Aorta (tissue), 5 donors: ENCODE measurements at regions not wholly inside any gene's neighbourhood (a gene's known extent, or its start where the extent isn't known, plus 50 kb on each side); places are given as distances from the start of the nearest gene placed in this dataset.

Source experiments
- ATAC-seq: fragments of 200-7000 bp; cut with Tn5 transposase; one replicate; pipeline ENCODE4 v1.9.1; 2022; ENCODE audit warnings: moderate library complexity; ENCODE audit not compliant: low FRiP score
- DNase-seq, 2 donors: peaks; one replicate each; pipeline ENCODE4 v3.0.0-alpha.2; 2020
- H3K27ac ChIP-seq, 2 donors: one replicate each; pipeline ENCODE4 v1.5.1; 2013; ENCODE audit warnings: low read length in 2 of 2, mild to moderate bottlenecking in 2 of 2, moderate library complexity in 2 of 2, control low read depth in 1 of 2, inconsistent platforms in 1 of 2, low read depth in 1 of 2
- H3K27me3 ChIP-seq, 2 donors: one replicate each; pipeline ENCODE4 v1.6.1; 2013; ENCODE audit warnings: control low read depth in 1 of 2, low read length in 1 of 2, mild to moderate bottlenecking in 1 of 2, moderate library complexity in 1 of 2; ENCODE audit not compliant: insufficient read depth in 2 of 2, control insufficient read depth in 1 of 2
- H3K36me3 ChIP-seq, 2 donors: one replicate each; pipeline ENCODE4 v1.6.1; 2013; ENCODE audit warnings: control low read depth in 1 of 2, low read length in 1 of 2, mild to moderate bottlenecking in 1 of 2; ENCODE audit not compliant: insufficient read depth in 2 of 2, control insufficient read depth in 1 of 2
- H3K4me1 ChIP-seq, 2 donors: one replicate each; pipeline ENCODE4 v1.6.1; 2013; ENCODE audit warnings: low read length in 2 of 2, control low read depth in 1 of 2, mild to moderate bottlenecking in 1 of 2, moderate library complexity in 1 of 2; ENCODE audit not compliant: insufficient read depth in 2 of 2, control insufficient read depth in 1 of 2
- H3K4me3 ChIP-seq, 2 donors: one replicate each; pipeline ENCODE4 v1.5.1; 2013; ENCODE audit warnings: low read length in 2 of 2, control low read depth in 1 of 2, mild to moderate bottlenecking in 1 of 2
- H3K9me3 ChIP-seq: one replicate; pipeline ENCODE4 v1.6.1; 2013; ENCODE audit warnings: mild to moderate bottlenecking, low read length; ENCODE audit not compliant: control insufficient read depth
- WGBS, 2 donors: extraction: QIAGEN DNeasy Blood & Tissue Kit; methylation state at CpG; one replicate each; pipeline ENCODE4 v1.1.7; 2013; 5-methylcytosine and 5-hydroxymethylcytosine counted together
- intact Hi-C, 2 donors: fragments of 100-400 bp; cut with DNase I; formaldehyde crosslinking; loops; one replicate each; pipeline versions ENCODE4 v1.14.2 to v1.15.0; 2022
- donor health status: healthy with polysubstance abuse.
- donor health status: Bipolar disorder and iron deficiency.
- donor health status: DM: no; HTN: no; CAD: no.
- donor health status: DM: no; HTN: no; CAD: no.
- donor health status: DM: yes; HTN: yes; CAD: no.

DNA sequence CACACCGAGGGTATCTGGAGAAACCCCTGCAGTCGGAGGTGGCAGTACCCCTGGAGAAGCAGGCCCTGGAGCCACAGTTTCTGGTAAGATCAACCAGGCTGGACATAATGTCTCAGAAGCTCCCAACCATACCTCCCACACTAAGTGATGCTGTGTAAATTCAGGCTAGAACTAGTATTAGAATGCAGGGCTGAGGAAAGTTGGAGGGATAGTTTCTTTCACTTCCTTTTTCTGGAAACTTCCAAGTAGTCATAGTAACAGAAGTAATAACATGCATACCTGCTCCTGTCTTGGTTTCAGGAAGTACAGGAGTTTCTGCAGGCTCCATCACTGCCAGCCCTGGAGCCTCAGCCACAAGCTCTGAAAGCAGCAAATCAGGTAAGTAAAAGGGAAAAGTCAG, 228.1 kb upstream of the CNTN1 start:
- 73 to 78% methylated on average over 2 of the region's 2 CpGs for WGBS, 2 donors

DNA sequence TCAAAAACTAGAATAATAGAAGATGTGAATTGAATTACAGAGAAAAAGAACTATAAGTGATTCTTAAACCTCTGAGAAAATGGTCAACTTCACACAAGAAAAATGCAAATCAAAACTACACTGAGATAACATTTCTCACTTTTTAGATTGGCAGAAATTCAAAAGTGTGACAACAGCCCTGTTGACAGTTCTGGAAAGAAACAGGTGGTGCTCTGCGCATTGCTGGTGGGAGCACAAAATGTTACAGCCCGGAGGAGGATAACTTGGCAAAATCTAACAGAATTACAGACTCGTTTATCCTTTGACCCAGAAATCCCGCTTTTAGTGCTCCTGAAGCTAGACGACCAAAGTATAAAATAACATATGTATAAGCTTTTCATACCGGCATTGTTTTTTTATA, 222.5 kb upstream of the CNTN1 start:
- intact Hi-C loops: no loop called here
- no peaks in the 10 kb centered on the region for H3K27me3 ChIP-seq
- H3K4me3 ChIP-seq: no peak overlapping the region
- no peak overlapping the region for H3K27ac ChIP-seq
- WGBS, 2 donors: 7 to 10% methylated on average over 6 of the region's 6 CpGs
- ATAC-seq (no peak), DNase-seq (no peak)
- H3K9me3 ChIP-seq: no peaks in the 10 kb centered on the region
- H3K36me3 ChIP-seq: no peaks in the 10 kb centered on the region
- no peaks in the 10 kb centered on the region for H3K4me1 ChIP-seq

More for the DNA sequence above, 228.1 kb upstream of the CNTN1 start:
- DNase-seq: no peak
- H3K27me3 ChIP-seq: no peaks in the 10 kb centered on the region
- H3K27ac ChIP-seq: no peak overlapping the region
- no peak for ATAC-seq
- H3K36me3 ChIP-seq: no peaks in the 10 kb centered on the region
- no peaks in the 10 kb centered on the region for H3K9me3 ChIP-seq
- no peaks in the 10 kb centered on the region for H3K4me1 ChIP-seq
- intact Hi-C loops: no loop called here
- H3K4me3 ChIP-seq: no peak overlapping the region

DNA sequence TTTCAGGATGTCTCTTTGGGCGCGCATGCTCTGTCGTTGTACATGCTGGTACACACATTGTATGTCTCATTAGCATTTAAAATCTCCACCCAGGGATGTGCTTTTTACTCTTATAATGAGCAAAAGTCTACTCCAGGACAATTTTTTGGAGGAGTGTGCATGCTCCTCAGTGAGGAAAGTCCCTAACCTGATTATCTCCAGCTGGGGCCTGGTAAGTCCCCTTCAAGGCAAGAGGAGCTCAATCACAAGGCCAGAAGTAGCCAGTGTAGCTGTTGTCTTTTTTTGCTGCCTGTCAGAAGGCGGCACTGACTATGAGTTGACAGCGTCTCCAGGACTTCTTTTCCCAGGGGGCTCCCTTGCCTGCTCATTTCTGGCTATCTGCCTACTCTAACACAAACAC, 218.3 kb upstream of the CNTN1 start:
- intact Hi-C loops: no loop called here
- ATAC-seq: no peak
- Histone ChIP-seq H3K36me3 (no peaks in the 10 kb centered on the region), H3K27ac (no peak overlapping the region), H3K4me3 (no peak overlapping the region), H3K9me3 (no peaks in the 10 kb centered on the region), H3K27me3 (no peaks in the 10 kb centered on the region), H3K4me1 (no peaks in the 10 kb centered on the region)
- DNase-seq: no peak
- WGBS, 2 donors: 54 to 60% methylated on average over 5 of the region's 5 CpGs

DNA sequence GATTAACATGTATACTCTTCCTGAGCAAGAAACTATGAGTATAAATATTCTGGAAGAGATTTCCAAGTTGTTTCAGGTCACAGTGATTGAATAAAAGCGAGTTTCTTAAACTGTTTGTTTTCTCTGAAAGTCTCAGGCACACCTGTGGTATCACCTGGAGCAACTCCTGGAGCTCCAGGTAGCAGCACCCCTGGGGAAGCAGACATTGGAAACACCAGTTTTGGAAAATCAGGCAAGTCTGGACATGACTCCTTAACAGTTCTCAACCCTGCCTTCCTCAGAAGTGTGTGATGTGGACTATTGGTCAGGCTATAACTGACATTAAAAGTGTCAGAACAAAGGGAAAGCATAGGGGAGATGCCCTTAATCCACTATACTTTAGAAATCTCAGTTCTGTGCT, 217.6 kb upstream of the CNTN1 start:
- Histone ChIP-seq H3K36me3 (no peaks in the 10 kb centered on the region), H3K9me3 (peaks cover 4% of the 10 kb centered on the region), H3K4me1 (no peaks in the 10 kb centered on the region), H3K27me3 (no peaks in the 10 kb centered on the region), H3K27ac (no peak overlapping the region), H3K4me3 (no peak overlapping the region)
- intact Hi-C loops: no loop called here
- DNase-seq: no peak
- 71 to 80% methylated on average over 1 of the region's 1 CpG for WGBS, 2 donors
- no peak for ATAC-seq

DNA sequence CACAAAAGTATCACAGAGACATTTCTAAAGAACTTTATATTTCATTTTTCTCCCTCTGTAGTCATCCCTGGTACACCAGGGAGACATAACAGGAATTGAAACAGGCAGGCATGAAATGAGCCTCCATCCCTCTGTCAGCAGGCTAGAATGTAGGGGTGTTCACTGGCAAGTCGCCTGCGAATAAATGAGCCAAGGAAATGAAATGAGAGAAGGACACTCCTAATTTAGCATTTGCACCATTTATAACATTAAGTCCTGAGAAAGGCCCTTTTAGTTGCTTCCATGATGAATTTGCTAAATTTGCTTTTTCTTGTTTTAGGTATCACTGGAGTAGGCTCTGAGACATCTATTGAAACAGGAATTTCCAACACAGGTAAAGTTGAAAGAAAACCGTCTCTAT, 192.4 kb upstream of the CNTN1 start:
- H3K4me1 ChIP-seq: no peaks in the 10 kb centered on the region
- intact Hi-C loops: no loop called here
- ATAC-seq (no peak), DNase-seq (no peak)
- no peak overlapping the region for H3K27ac ChIP-seq
- no peaks in the 10 kb centered on the region for H3K27me3 ChIP-seq
- no peaks in the 10 kb centered on the region for H3K36me3 ChIP-seq
- WGBS, 2 donors: 72 to 82% methylated on average over 3 of the region's 3 CpGs
- no peaks in the 10 kb centered on the region for H3K9me3 ChIP-seq
- H3K4me3 ChIP-seq: no peak overlapping the region

DNA sequence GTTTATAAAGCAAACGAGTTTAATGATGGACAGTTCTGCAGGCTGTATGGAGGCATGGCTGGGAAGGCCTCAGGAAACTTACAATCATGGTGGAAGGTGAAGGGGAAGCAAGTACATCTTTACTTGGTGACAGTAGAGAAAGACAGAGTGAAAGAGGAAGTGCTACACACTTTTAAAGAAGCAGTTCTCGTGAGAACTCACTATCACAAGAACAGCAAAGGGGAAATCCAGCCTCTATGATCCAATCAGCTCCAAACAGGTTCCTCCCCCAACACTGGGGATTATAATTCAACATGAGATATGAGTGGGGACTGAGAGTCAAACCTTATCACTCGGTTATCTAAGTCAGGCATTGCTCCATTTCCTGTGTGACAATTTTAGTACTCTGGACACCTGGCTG, 189.9 kb upstream of the CNTN1 start:
- 43 to 45% methylated on average over 3 of the region's 3 CpGs for WGBS, 2 donors
- no peaks in the 10 kb centered on the region for H3K27me3 ChIP-seq
- no peak overlapping the region for H3K27ac ChIP-seq
- H3K4me3 ChIP-seq: no peak overlapping the region
- H3K4me1 ChIP-seq: no peaks in the 10 kb centered on the region
- intact Hi-C loops: no loop called here
- DNase-seq (no peak), ATAC-seq (no peak)
- H3K9me3 ChIP-seq: no peaks in the 10 kb centered on the region
- no peaks in the 10 kb centered on the region for H3K36me3 ChIP-seq

DNA sequence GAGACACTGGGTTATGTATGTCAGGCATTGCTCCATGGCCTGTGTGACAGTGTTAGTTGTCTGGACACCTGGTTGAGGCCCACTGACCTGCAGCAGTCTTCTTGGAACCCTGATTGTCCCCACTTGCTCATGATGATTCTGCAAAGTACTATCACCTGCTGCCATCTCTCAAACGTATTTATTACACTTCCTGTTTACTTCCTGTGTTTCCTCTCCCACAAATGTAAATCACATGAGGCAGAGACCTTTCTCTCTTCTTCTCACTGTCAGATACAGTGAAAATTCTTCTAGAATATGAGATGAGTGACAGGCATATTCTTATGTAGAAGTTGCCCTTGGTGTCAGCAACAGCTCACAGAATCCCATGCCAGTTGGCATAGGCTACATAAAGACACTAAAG, 186.9 kb upstream of the CNTN1 start:
- DNase-seq (no peak), ATAC-seq (no peak)
- Histone ChIP-seq H3K36me3 (no peaks in the 10 kb centered on the region), H3K27ac (no peak overlapping the region), H3K27me3 (no peaks in the 10 kb centered on the region), H3K9me3 (no peaks in the 10 kb centered on the region), H3K4me1 (no peaks in the 10 kb centered on the region), H3K4me3 (no peak overlapping the region)
- 30 to 40% methylated on average over 1 of the region's 1 CpG for WGBS, 2 donors
- intact Hi-C loops: no loop called here

DNA sequence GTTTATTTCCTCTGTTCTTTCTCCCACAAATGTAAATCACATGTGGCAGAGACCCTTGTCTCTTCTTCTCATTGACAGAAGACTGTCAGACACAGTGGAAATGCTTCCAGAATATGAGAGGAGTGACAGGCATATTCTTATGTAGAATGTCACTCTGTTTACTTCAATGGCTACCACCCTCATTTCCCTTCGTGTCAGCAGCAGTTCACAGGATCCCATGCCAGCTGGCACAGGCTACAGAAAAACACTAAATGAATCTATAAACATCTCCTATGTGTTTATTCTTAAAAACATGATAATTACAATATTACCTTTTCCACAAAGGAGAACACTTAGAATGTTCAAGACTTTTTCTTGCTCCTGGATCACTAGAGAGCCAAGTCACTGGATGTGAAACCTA, 183.8 kb upstream of the CNTN1 start:
- no peaks in the 10 kb centered on the region for H3K36me3 ChIP-seq
- no peak for DNase-seq
- H3K27ac ChIP-seq: no peak overlapping the region
- intact Hi-C loops: no loop called here
- H3K4me1 ChIP-seq: no peaks in the 10 kb centered on the region
- no peak overlapping the region for H3K4me3 ChIP-seq
- no peaks in the 10 kb centered on the region for H3K9me3 ChIP-seq
- 30 to 37% methylated on average over 1 of the region's 1 CpG for WGBS, 2 donors
- H3K27me3 ChIP-seq: no peaks in the 10 kb centered on the region
- no peak for ATAC-seq

DNA sequence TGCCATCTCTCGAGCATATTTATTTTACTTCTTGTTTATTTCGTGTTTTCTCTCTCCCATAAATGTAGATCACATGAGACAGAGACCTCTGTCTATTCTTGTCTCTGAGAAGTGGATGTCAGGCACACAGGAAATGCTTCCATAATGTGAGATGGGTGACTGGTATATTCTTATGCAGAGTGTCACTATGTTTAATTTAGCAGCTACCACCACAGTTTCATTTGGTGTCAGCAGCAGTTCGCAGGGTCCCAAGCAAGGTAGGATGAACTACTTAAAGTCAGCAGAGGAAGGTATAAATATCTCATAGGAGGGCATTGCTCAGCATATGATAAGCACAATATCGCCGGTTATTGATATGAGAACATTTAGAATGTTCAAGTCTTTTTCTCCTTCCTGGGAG, 180.9 kb upstream of the CNTN1 start:
- WGBS, 2 donors: 70 to 76% methylated on average over 5 of the region's 5 CpGs
- Histone ChIP-seq H3K4me1 (no peaks in the 10 kb centered on the region), H3K27ac (no peak overlapping the region), H3K9me3 (no peaks in the 10 kb centered on the region), H3K27me3 (no peaks in the 10 kb centered on the region), H3K36me3 (no peaks in the 10 kb centered on the region), H3K4me3 (no peak overlapping the region)
- intact Hi-C loops: no loop called here
- no peak for DNase-seq
- no peak for ATAC-seq
